Keratinocyte (primary cell): ENCODE measurements at regions not wholly inside any gene's neighbourhood (a gene's known extent, or its start where the extent isn't known, plus 50 kb on each side); places are given as distances from the start of the nearest gene placed in this dataset.

Experiments
- DNase-seq: peaks from one replicate; pipeline ENCODE4 v3.0.0-alpha.2; 2011; ENCODE audit warnings: low read depth, missing footprints, low spot score
- FAIRE-seq: peaks from 2 replicates; lab custom pipeline; 2011; peaks lifted over from hg19 to GRCh38; lab: Jason Lieb, UNC
- H2AFZ ChIP-seq: 2 replicates; pipeline ENCODE4 v1.6.0; 2012; ENCODE audit warnings: low read length, control low read depth, inconsistent platforms; ENCODE audit not compliant: control insufficient read depth
- H3K27ac ChIP-seq: 2 replicates; pipeline ENCODE4 v1.5.1; 2011; ENCODE audit warnings: low read length; ENCODE audit not compliant: control insufficient read depth, insufficient read depth
- H3K27me3 ChIP-seq: 3 replicates; pipeline ENCODE4 v1.6.0; 2011; ENCODE audit warnings: low read length; ENCODE audit not compliant: control insufficient read depth, insufficient read depth; ENCODE audit errors: extremely low read depth
- H3K36me3 ChIP-seq, 2 experiments: 2 replicates in 1 of 2; 3 replicates in 1 of 2; pipeline ENCODE4 v1.5.1; 2011; ENCODE audit warnings: low read length in 2 of 2, mild to moderate bottlenecking in 1 of 2; ENCODE audit not compliant: control insufficient read depth in 2 of 2, insufficient read depth in 2 of 2; ENCODE audit errors: extremely low read depth in 1 of 2
- H3K4me1 ChIP-seq: 3 replicates; pipeline ENCODE4 v1.5.1; 2011; ENCODE audit warnings: low read length; ENCODE audit not compliant: control insufficient read depth, insufficient read depth; ENCODE audit errors: extremely low read depth
- H3K4me2 ChIP-seq: 3 replicates; pipeline ENCODE4 v1.6.0; 2011; ENCODE audit warnings: low read depth, low read length; ENCODE audit not compliant: control insufficient read depth, insufficient read depth; ENCODE audit errors: extremely low read depth
- H3K4me3 ChIP-seq, 3 experiments: fragments of 200-600 bp in 1 of 3; sonication (generic) in 1 of 3; 2 replicates in 2 of 3; 3 replicates in 1 of 3; pipeline ENCODE4 v1.5.1; 2011 to 2016; ENCODE audit warnings: low read length in 3 of 3, mild to moderate bottlenecking in 3 of 3, control low read depth in 2 of 3, inconsistent platforms in 1 of 3, low read depth in 1 of 3, mixed read lengths in 1 of 3, mixed run types in 1 of 3, moderate library complexity in 1 of 3; ENCODE audit not compliant: control insufficient read depth in 2 of 3, insufficient read depth in 2 of 3; ENCODE audit errors: extremely low read depth in 1 of 3
- H3K79me2 ChIP-seq: 2 replicates; pipeline ENCODE4 v1.6.0; 2012; ENCODE audit warnings: low read length; ENCODE audit not compliant: control insufficient read depth, insufficient read depth
- H3K9ac ChIP-seq: 3 replicates; pipeline ENCODE4 v1.6.0; 2011; ENCODE audit warnings: low read length; ENCODE audit not compliant: control insufficient read depth, insufficient read depth; ENCODE audit errors: extremely low read depth
- H3K9me1 ChIP-seq: 3 replicates; pipeline ENCODE4 v1.6.0; 2011; ENCODE audit warnings: low read length; ENCODE audit not compliant: control insufficient read depth, insufficient read depth; ENCODE audit errors: extremely low read depth
- H3K9me3 ChIP-seq: 2 replicates; pipeline ENCODE4 v1.5.1; 2012; ENCODE audit warnings: low read depth, low read length; ENCODE audit not compliant: control insufficient read depth
- H4K20me1 ChIP-seq: 3 replicates; pipeline ENCODE4 v1.6.0; 2011; ENCODE audit warnings: low read length; ENCODE audit not compliant: control insufficient read depth, insufficient read depth; ENCODE audit errors: extremely low read depth
- CTCF ChIP-seq, 3 experiments: IDR thresholded peaks in 1 of 3; conservative IDR thresholded peaks in 1 of 3; optimal IDR thresholded peaks in 1 of 3; 2 replicates in 2 of 3; 3 replicates in 1 of 3; pipeline versions ENCODE3 to v1.5.1; 2011; ENCODE audit warnings: low read length in 3 of 3, mild to moderate bottlenecking in 3 of 3, moderate library complexity in 2 of 3, control low read depth in 1 of 3, inconsistent platforms in 1 of 3; ENCODE audit not compliant: insufficient read depth in 2 of 3; ENCODE audit errors: extremely low read depth in 1 of 3
- EZH2 ChIP-seq: IDR thresholded peaks from one replicate; pipeline ENCODE4 v1.6.1; 2012; ENCODE audit warnings: inconsistent platforms, mild to moderate bottlenecking, low read length, moderate library complexity
- dilution Hi-C: fragments of 300-500 bp; cut with MboI; formaldehyde crosslinking; loops from one replicate; pipeline ENCODE4 v1.7.0; 2020; ENCODE audit warnings: low sequenced_read_pairs; ENCODE audit not compliant: extremely low pct_ligation_motif_present

- Histone ChIP-seq H3K4me2 (no peak overlapping the region), H3K27ac (no peak overlapping the region), H3K9ac (no peak overlapping the region), H3K9me3 (no peaks in the 10 kb centered on the region), H3K4me1 (no peaks in the 10 kb centered on the region), H3K4me3 (no peak overlapping the region), H3K79me2 (no peaks in the 10 kb centered on the region), H3K9me1 (no peaks in the 10 kb centered on the region), H3K36me3 (no peaks in the 10 kb centered on the region), H2AFZ (no peak overlapping the region), H3K27me3 (no peaks in the 10 kb centered on the region), H4K20me1 (no peaks in the 10 kb centered on the region)
- FAIRE-seq (no peak), DNase-seq (no peak)
- TF ChIP-seq EZH2 = no peak
- peak in 1 of 3 experiments; percentile 28 for TF ChIP-seq CTCF (optimal IDR thresholded peaks at IDR 0.05 in 1 of 3, IDR thresholded peaks at IDR 0.05 in 1 of 3, conservative IDR thresholded peaks at IDR 0.05 in 1 of 3; ENCODE audit: extremely low read depth in 1 of 3, insufficient read depth in 2 of 3, low read length in 3 of 3)
- dilution Hi-C loops = no loop called here
Measured at GRCh38 chr9:82903503-82903902, 159.4 kb downstream of the RASEF start.

GRCh38 chr9:82911996-82912395, 150.9 kb downstream of the RASEF start:
- dilution Hi-C loops = no loop called here
- Histone ChIP-seq H3K79me2 (no peaks in the 10 kb centered on the region), H3K9me1 (no peaks in the 10 kb centered on the region), H3K27ac (no peak overlapping the region), H4K20me1 (no peaks in the 10 kb centered on the region), H2AFZ (no peak overlapping the region), H3K4me2 (no peak overlapping the region), H3K4me1 (no peaks in the 10 kb centered on the region), H3K9ac (no peak overlapping the region), H3K36me3 (no peaks in the 10 kb centered on the region), H3K27me3 (no peaks in the 10 kb centered on the region), H3K9me3 (peaks cover 5% of the 10 kb centered on the region), H3K4me3 (no peak overlapping the region)
- no peak for TF ChIP-seq CTCF (optimal IDR thresholded peaks at IDR 0.05 in 1 of 3, IDR thresholded peaks at IDR 0.05 in 1 of 3, conservative IDR thresholded peaks at IDR 0.05 in 1 of 3; ENCODE audit: extremely low read depth in 1 of 3, insufficient read depth in 2 of 3, low read length in 3 of 3)
- no peak for TF ChIP-seq EZH2
- DNase-seq (no peak), FAIRE-seq (no peak)
